Common myeloid progenitor, CD34-positive (primary cell): ENCODE measurements at regions not wholly inside any gene's neighbourhood (a gene's known extent, or its start where the extent isn't known, plus 50 kb on each side); places are given as distances from the start of the nearest gene placed in this dataset.

ENCODE experiments used
- CTCF ChIA-PET: fragments of 350-600 bp; sonication (Branson Sonifier 250); formaldehyde crosslinking; loops from one replicate; lab custom pipeline; 2021; ENCODE audit warnings: antibody characterized with exemption; lab: Charles Lee
- POLR2A ChIA-PET: fragments of 350-600 bp; sonication (Branson Sonifier 250); formaldehyde crosslinking; loops from one replicate; lab custom pipeline; 2021; ENCODE audit warnings: antibody characterized with exemption; lab: Charles Lee
- DNase-seq, 3 donors: peaks; one replicate each; pipeline versions ENCODE4 v3.0.0 to v3.0.0-alpha.2; 2013
- H3K27ac ChIP-seq, 2 experiments: 1 replicate in 1 of 2; 2 replicates in 1 of 2; pipeline ENCODE4 v1.7.0; 2013; ENCODE audit warnings: inconsistent platforms in 2 of 2, low read length in 2 of 2, mild to moderate bottlenecking in 2 of 2, low read depth in 1 of 2, moderate library complexity in 1 of 2; ENCODE audit not compliant: severe bottlenecking in 2 of 2, insufficient read depth in 1 of 2, poor library complexity in 1 of 2
- H3K27me3 ChIP-seq, 5 experiments: replicated peaks in 2 of 5; 1 replicate in 3 of 5; 2 replicates in 2 of 5; pipeline versions ENCODE4 v1.6.1 to v1.7.0; 2013; ENCODE audit warnings: low read length in 4 of 5, mild to moderate bottlenecking in 2 of 5, moderate library complexity in 2 of 5, inconsistent platforms in 1 of 5; ENCODE audit not compliant: insufficient read depth in 5 of 5, control insufficient read depth in 4 of 5
- H3K36me3 ChIP-seq, 4 experiments: 1 replicate in 2 of 4; 2 replicates in 2 of 4; pipeline versions ENCODE4 v1.6.1 to v1.7.0; 2013; ENCODE audit warnings: low read length in 3 of 4, control low read depth in 1 of 4, mild to moderate bottlenecking in 1 of 4; ENCODE audit not compliant: control insufficient read depth in 4 of 4, insufficient read depth in 4 of 4
- H3K4me1 ChIP-seq, 4 experiments: 1 replicate in 3 of 4; 2 replicates in 1 of 4; pipeline versions ENCODE4 v1.6.1 to v1.7.1; 2013; ENCODE audit warnings: low read length in 3 of 4, mild to moderate bottlenecking in 3 of 4, control low read depth in 1 of 4, inconsistent platforms in 1 of 4, moderate library complexity in 1 of 4; ENCODE audit not compliant: control insufficient read depth in 4 of 4, insufficient read depth in 4 of 4; ENCODE audit errors: control extremely low read depth in 1 of 4
- H3K4me3 ChIP-seq, 7 experiments: 1 replicate in 4 of 7; 2 replicates in 3 of 7; pipeline versions ENCODE4 v1.5.1 to v1.7.0; 2013; ENCODE audit warnings: mild to moderate bottlenecking in 7 of 7, low read length in 6 of 7, moderate library complexity in 6 of 7, inconsistent platforms in 2 of 7, low read depth in 2 of 7, control low read depth in 1 of 7; ENCODE audit not compliant: insufficient read depth in 4 of 7, control insufficient read depth in 1 of 7; ENCODE audit errors: extremely low read depth in 1 of 7
- H3K9me3 ChIP-seq, 5 experiments: 1 replicate in 4 of 5; 2 replicates in 1 of 5; pipeline versions ENCODE4 v1.6.1 to v1.7.1; 2013; ENCODE audit warnings: low read length in 4 of 5, mild to moderate bottlenecking in 2 of 5, inconsistent platforms in 1 of 5, low read depth in 1 of 5, moderate library complexity in 1 of 5; ENCODE audit not compliant: control insufficient read depth in 4 of 5, insufficient read depth in 2 of 5; ENCODE audit errors: control extremely low read depth in 1 of 5
- WGBS: methylation state at CpG from one replicate; pipeline ENCODE4 v1.1.5; 2013; ENCODE audit not compliant: insufficient coverage; 5-methylcytosine and 5-hydroxymethylcytosine counted together

GRCh38 chr4:8732092-8732491 lies 139.5 kb downstream of the CPZ start:
- H3K9me3 ChIP-seq, result peaks cover 0 to 17% (median 0%) of the 10 kb centered on the region in 5 experiments
- no peak overlapping the region for H3K4me3 ChIP-seq
- no peak overlapping the region for H3K27ac ChIP-seq
- CTCF ChIA-PET, result no interaction called here
- peaks cover 0 to 9% (median 3%) of the 10 kb centered on the region in 4 experiments for H3K4me1 ChIP-seq
- no peak for DNase-seq
- H3K36me3 ChIP-seq, result no peaks in the 10 kb centered on the region
- no peaks in the 10 kb centered on the region for H3K27me3 ChIP-seq
- WGBS, result 94% methylated on average over 9 of the region's 10 CpGs
- POLR2A ChIA-PET, result no interaction called here

GRCh38 chr4:8731364-8731763 lies 138.8 kb downstream of the CPZ start:
- ChIA-PET POLR2A (no interaction called here), CTCF (no interaction called here)
- no peak for DNase-seq
- Histone ChIP-seq H3K4me1 (peaks cover 0 to 9% (median 3%) of the 10 kb centered on the region in 4 experiments), H3K4me3 (no peak overlapping the region), H3K9me3 (peaks cover 0 to 17% (median 0%) of the 10 kb centered on the region in 5 experiments), H3K27me3 (peaks cover 0 to 3% (median 0%) of the 10 kb centered on the region in 5 experiments), H3K27ac (no peak overlapping the region), H3K36me3 (no peaks in the 10 kb centered on the region)
- WGBS, result 83% methylated on average over 4 of the region's 6 CpGs

- Histone ChIP-seq H3K36me3 (no peaks in the 10 kb centered on the region), H3K4me3 (no peak overlapping the region), H3K27ac (no peak overlapping the region), H3K4me1 (peaks cover 0 to 9% (median 3%) of the 10 kb centered on the region in 4 experiments), H3K9me3 (peaks cover 0 to 17% (median 0%) of the 10 kb centered on the region in 5 experiments), H3K27me3 (peaks cover 0 to 10% (median 0%) of the 10 kb centered on the region in 5 experiments)
- ChIA-PET CTCF (no interaction called here), POLR2A (no interaction called here)
- 100% methylated on average over 1 of the region's 6 CpGs for WGBS
- no peak for DNase-seq
These were observed 138.1 kb downstream of the CPZ start for GRCh38 chr4:8730681-8731080.

GRCh38 chr4:8730159-8730558 lies 137.6 kb downstream of the CPZ start:
- peaks cover 0 to 15% (median 0%) of the 10 kb centered on the region in 5 experiments for H3K27me3 ChIP-seq
- DNase-seq, result no peak
- POLR2A ChIA-PET, result no interaction called here
- peaks cover 0 to 9% (median 3%) of the 10 kb centered on the region in 4 experiments for H3K4me1 ChIP-seq
- 97% methylated on average over 7 of the region's 9 CpGs for WGBS
- H3K27ac ChIP-seq, result no peak overlapping the region
- H3K4me3 ChIP-seq, result no peak overlapping the region
- peaks cover 0 to 17% (median 0%) of the 10 kb centered on the region in 5 experiments for H3K9me3 ChIP-seq
- H3K36me3 ChIP-seq, result no peaks in the 10 kb centered on the region
- CTCF ChIA-PET, result no interaction called here

GRCh38 chr4:8729408-8730149 lies 137.0 kb downstream of the CPZ start:
- WGBS, result 97% methylated on average over 17 of the region's 18 CpGs
- CTCF ChIA-PET, result no interaction called here
- no peak for DNase-seq

GRCh38 chr4:8728536-8729407 lies 136.2 kb downstream of the CPZ start:
- ChIA-PET POLR2A (no interaction called here), CTCF (no interaction called here)
- DNase-seq, result no peak

More at GRCh38 chr4:8729408-8730149, 137.0 kb downstream of the CPZ start:
- no peaks in the 10 kb centered on the region for H3K36me3 ChIP-seq
- H3K4me1 ChIP-seq, result peaks cover 0 to 9% (median 3%) of the 10 kb centered on the region in 4 experiments
- H3K27ac ChIP-seq, result no peak overlapping the region
- H3K4me3 ChIP-seq, result no peak overlapping the region
- peaks cover 0 to 21% (median 0%) of the 10 kb centered on the region in 5 experiments for H3K27me3 ChIP-seq
- peaks cover 0 to 16% (median 0%) of the 10 kb centered on the region in 5 experiments for H3K9me3 ChIP-seq
- POLR2A ChIA-PET, result no interaction called here

More at GRCh38 chr4:8728536-8729407, 136.2 kb downstream of the CPZ start:
- no peaks in the 10 kb centered on the region for H3K36me3 ChIP-seq
- peaks cover 0 to 25% (median 0%) of the 10 kb centered on the region in 5 experiments for H3K27me3 ChIP-seq
- H3K27ac ChIP-seq, result no peak overlapping the region
- no peak overlapping the region for H3K4me3 ChIP-seq
- H3K9me3 ChIP-seq, result peaks cover 0 to 9% (median 0%) of the 10 kb centered on the region in 5 experiments
- 99% methylated on average over 17 of the region's 21 CpGs for WGBS
- H3K4me1 ChIP-seq, result peaks cover 0 to 9% (median 3%) of the 10 kb centered on the region in 4 experiments
